Upper lobe of right lung (tissue), 1 donor: ENCODE measurements at regions not wholly inside any gene's neighbourhood (a gene's known extent, or its start where the extent isn't known, plus 50 kb on each side); places are given as distances from the start of the nearest gene placed in this dataset.

Experiments
- ATAC-seq: fragments of 200-7000 bp; cut with Tn5 transposase; one replicate; pipeline ENCODE4 v1.9.1; 2020; ENCODE audit warnings: mild to moderate bottlenecking, moderate library complexity
- DNase-seq: peaks from one replicate; pipeline ENCODE4 v3.0.0-alpha.2; 2020
- H3K27ac ChIP-seq: fragments of 200-600 bp; one replicate; pipeline ENCODE4 v1.8.0; 2022
- H3K27me3 ChIP-seq: fragments of 200-600 bp; one replicate; pipeline ENCODE4 v1.8.0; 2022; ENCODE audit warnings: mild to moderate bottlenecking
- H3K36me3 ChIP-seq: fragments of 200-600 bp; one replicate; pipeline ENCODE4 v1.8.0; 2022
- H3K4me1 ChIP-seq: fragments of 200-600 bp; one replicate; pipeline ENCODE4 v1.8.0; 2022
- H3K4me3 ChIP-seq: fragments of 200-600 bp; one replicate; pipeline ENCODE4 v1.8.0; 2022; ENCODE audit warnings: mild to moderate bottlenecking
- H3K9me3 ChIP-seq: fragments of 200-600 bp; one replicate; pipeline ENCODE4 v1.8.0; 2022
- CTCF ChIP-seq: fragments of 200-600 bp; IDR thresholded peaks from one replicate; pipeline ENCODE4 v1.8.0; 2022; ENCODE audit warnings: antibody characterized with exemption
- intact Hi-C: fragments of 100-400 bp; cut with DNase I; formaldehyde crosslinking; loops from one replicate; pipeline ENCODE4 v1.11.0; 2022
- donor health status: DM: no; HTN: yes; CAD: no; lungs with severe emphysema.

- no peak overlapping the region for H3K27ac ChIP-seq
- TF ChIP-seq CTCF, result no peak
- H3K4me3 ChIP-seq, result no peak overlapping the region
- intact Hi-C loops, result no loop called here
- ATAC-seq, result no peak
- no peaks in the 10 kb centered on the region for H3K27me3 ChIP-seq
- no peaks in the 10 kb centered on the region for H3K36me3 ChIP-seq
- DNase-seq, result no peak
- no peaks in the 10 kb centered on the region for H3K9me3 ChIP-seq
- no peaks in the 10 kb centered on the region for H3K4me1 ChIP-seq
Observed at GRCh38 chr18:78174737-78175136, 804.9 kb upstream of the SALL3 start.

GRCh38 chr18:78178812-78179211, 800.8 kb upstream of the SALL3 start:
- no peak for ATAC-seq

DNA sequence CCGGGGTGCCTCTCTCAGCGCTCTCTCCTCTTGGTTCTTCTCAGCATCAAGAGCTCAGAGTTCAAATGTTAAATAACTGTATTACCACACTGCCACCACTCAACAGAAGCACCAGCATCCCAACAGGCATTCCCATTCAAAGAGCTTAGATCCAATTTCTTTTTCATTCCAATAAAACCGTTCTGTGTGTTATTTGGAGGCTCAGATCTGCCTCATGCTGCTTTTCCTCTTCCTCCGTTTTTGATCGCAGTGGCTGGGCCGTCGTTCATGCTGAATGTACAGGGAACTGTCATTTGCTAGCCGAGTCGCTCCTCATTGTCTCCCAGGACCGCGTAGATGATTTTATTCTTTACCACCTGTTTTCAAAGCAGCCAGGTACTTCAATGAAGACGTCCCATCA, 798.9 kb upstream of the SALL3 start:
- Histone ChIP-seq H3K36me3 (no peaks in the 10 kb centered on the region), H3K4me1 (no peaks in the 10 kb centered on the region), H3K4me3 (no peak overlapping the region), H3K9me3 (no peaks in the 10 kb centered on the region), H3K27me3 (no peaks in the 10 kb centered on the region), H3K27ac (no peak overlapping the region)
- no peak for TF ChIP-seq CTCF
- intact Hi-C loops, result no loop called here
- DNase-seq (no peak), ATAC-seq (no peak)

More at GRCh38 chr18:78178812-78179211, 800.8 kb upstream of the SALL3 start:
- no peaks in the 10 kb centered on the region for H3K9me3 ChIP-seq
- no peak for TF ChIP-seq CTCF
- no peaks in the 10 kb centered on the region for H3K27me3 ChIP-seq
- DNase-seq, result no peak
- no peaks in the 10 kb centered on the region for H3K36me3 ChIP-seq
- intact Hi-C loops, result no loop called here
- H3K4me1 ChIP-seq, result no peaks in the 10 kb centered on the region
- H3K4me3 ChIP-seq, result no peak overlapping the region
- H3K27ac ChIP-seq, result no peak overlapping the region

GRCh38 chr18:78183815-78184214, 795.8 kb upstream of the SALL3 start:
- ATAC-seq (no peak), DNase-seq (no peak)
- no peaks in the 10 kb centered on the region for H3K4me1 ChIP-seq
- H3K36me3 ChIP-seq, result no peaks in the 10 kb centered on the region
- no peaks in the 10 kb centered on the region for H3K9me3 ChIP-seq
- H3K4me3 ChIP-seq, result no peak overlapping the region
- intact Hi-C loops, result no loop called here
- no peak for TF ChIP-seq CTCF
- H3K27ac ChIP-seq, result no peak overlapping the region
- H3K27me3 ChIP-seq, result no peaks in the 10 kb centered on the region

DNA sequence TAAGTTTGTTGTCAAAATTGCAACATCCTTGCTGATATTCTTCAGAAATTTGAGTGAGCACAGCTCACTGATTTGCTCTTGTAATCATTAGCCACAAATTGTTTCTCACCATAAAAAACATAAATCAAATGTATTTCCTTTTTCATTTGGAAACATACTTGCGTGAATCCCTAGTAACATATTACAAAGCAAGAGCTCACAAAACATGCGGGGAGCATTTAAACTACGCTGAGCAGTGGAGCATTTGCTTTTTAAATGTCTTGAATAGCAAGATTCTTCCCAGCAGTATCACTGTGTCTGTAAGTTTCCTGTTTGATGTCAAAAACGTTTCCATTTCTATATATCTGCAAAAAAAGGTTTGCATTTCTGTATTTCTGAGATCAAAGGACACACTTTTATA, 788.3 kb upstream of the SALL3 start:
- H3K27ac ChIP-seq, result peak overlapping the region; percentile 8
- peaks cover 6% of the 10 kb centered on the region for H3K4me1 ChIP-seq
- ATAC-seq, result no peak
- no peak for TF ChIP-seq CTCF
- H3K4me3 ChIP-seq, result no peak overlapping the region
- no peaks in the 10 kb centered on the region for H3K36me3 ChIP-seq
- no peak for DNase-seq
- intact Hi-C loops, result no loop called here
- no peaks in the 10 kb centered on the region for H3K27me3 ChIP-seq
- H3K9me3 ChIP-seq, result no peaks in the 10 kb centered on the region

DNA sequence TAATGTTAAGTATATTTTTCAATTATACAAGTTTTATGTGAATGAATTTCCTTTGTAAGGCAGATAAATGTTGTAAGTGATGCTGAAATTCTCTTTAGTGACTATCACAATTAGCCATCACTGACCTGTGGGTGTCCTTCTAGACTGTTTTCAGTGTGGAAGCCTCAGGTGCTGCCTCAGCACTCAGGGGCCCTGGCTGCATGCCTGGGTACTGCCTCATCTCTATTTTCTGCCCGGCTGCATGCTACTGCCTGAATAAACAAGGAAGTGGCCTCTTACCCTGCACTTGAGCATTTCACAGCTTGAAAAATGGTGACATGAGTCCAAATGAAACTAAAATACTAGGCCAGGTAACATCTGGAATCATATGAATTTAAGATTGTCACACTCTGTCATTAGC, 787.6 kb upstream of the SALL3 start:
- Histone ChIP-seq H3K27ac (no peak overlapping the region), H3K36me3 (no peaks in the 10 kb centered on the region), H3K27me3 (no peaks in the 10 kb centered on the region), H3K9me3 (no peaks in the 10 kb centered on the region), H3K4me3 (no peak overlapping the region), H3K4me1 (peaks cover 6% of the 10 kb centered on the region)
- intact Hi-C loops, result no loop called here
- DNase-seq, result peak; percentile 87
- ATAC-seq, result peak; percentile 97
- TF ChIP-seq CTCF, result peak; percentile 34
